Upper lobe of left lung (tissue), 4 donors: ENCODE measurements at regions not wholly inside any gene's neighbourhood (a gene's known extent, or its start where the extent isn't known, plus 50 kb on each side); places are given as distances from the start of the nearest gene placed in this dataset.

ENCODE experiments used
- EP300 ChIP-seq, 4 donors: sonication (generic); formaldehyde crosslinking; IDR thresholded peaks; one replicate each; pipeline ENCODE4 v1.5.1; 2017; ENCODE audit warnings: antibody characterized with exemption in 4 of 4, control low read depth in 2 of 4
- POLR2A ChIP-seq, 4 donors: fragments of 450-650 bp; IDR thresholded peaks; one replicate each; pipeline ENCODE4 v1.5.1; 2016 to 2017; ENCODE audit warnings: antibody characterized with exemption in 4 of 4, mild to moderate bottlenecking in 2 of 4
- POLR2AphosphoS5 ChIP-seq, 2 donors: sonication (generic); formaldehyde crosslinking; IDR thresholded peaks; one replicate each; pipeline ENCODE4 v1.5.1; 2017; ENCODE audit warnings: antibody characterized with exemption in 2 of 2
- TF ChIP-seq, protein P1 (sequence below), 6 experiments: fragments of 450-650 bp in 4 of 6; fragments of 200-600 bp in 2 of 6; sonication (generic) in 2 of 6; IDR thresholded peaks; one replicate each; pipeline ENCODE4 v1.5.1; 2016 to 2019; ENCODE audit warnings: antibody characterized with exemption in 6 of 6

- TF ChIP-seq, protein P1, sequence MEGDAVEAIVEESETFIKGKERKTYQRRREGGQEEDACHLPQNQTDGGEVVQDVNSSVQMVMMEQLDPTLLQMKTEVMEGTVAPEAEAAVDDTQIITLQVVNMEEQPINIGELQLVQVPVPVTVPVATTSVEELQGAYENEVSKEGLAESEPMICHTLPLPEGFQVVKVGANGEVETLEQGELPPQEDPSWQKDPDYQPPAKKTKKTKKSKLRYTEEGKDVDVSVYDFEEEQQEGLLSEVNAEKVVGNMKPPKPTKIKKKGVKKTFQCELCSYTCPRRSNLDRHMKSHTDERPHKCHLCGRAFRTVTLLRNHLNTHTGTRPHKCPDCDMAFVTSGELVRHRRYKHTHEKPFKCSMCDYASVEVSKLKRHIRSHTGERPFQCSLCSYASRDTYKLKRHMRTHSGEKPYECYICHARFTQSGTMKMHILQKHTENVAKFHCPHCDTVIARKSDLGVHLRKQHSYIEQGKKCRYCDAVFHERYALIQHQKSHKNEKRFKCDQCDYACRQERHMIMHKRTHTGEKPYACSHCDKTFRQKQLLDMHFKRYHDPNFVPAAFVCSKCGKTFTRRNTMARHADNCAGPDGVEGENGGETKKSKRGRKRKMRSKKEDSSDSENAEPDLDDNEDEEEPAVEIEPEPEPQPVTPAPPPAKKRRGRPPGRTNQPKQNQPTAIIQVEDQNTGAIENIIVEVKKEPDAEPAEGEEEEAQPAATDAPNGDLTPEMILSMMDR (IDR thresholded peaks at IDR 0.05) = no peak
- TF ChIP-seq EP300 (IDR thresholded peaks at IDR 0.05) (no peak), POLR2A (IDR thresholded peaks at IDR 0.05) (no peak), POLR2AphosphoS5 (IDR thresholded peaks at IDR 0.05) (no peak)
These were observed 99.4 kb downstream of the TMEM174 start for GRCh38 chr5:73272351-73272750.
